DND-41 (cell line): ENCODE measurements at regions not wholly inside any gene's neighbourhood (a gene's known extent, or its start where the extent isn't known, plus 50 kb on each side); places are given as distances from the start of the nearest gene placed in this dataset.

Experiments used
- CTCF ChIP-seq: IDR thresholded peaks from 2 replicates; pipeline ENCODE4 v1.5.1; 2012; ENCODE audit warnings: borderline replicate concordance, low read length, moderate library complexity, mild to moderate bottlenecking; ENCODE audit not compliant: poor library complexity, severe bottlenecking; ENCODE audit errors: extremely low read depth
- EZH2 ChIP-seq: IDR thresholded peaks from 3 replicates; pipeline ENCODE4 v1.6.1; 2012; ENCODE audit warnings: borderline replicate concordance, low read depth, mild to moderate bottlenecking, moderate library complexity, low read length, inconsistent platforms; ENCODE audit not compliant: severe bottlenecking

DNA sequence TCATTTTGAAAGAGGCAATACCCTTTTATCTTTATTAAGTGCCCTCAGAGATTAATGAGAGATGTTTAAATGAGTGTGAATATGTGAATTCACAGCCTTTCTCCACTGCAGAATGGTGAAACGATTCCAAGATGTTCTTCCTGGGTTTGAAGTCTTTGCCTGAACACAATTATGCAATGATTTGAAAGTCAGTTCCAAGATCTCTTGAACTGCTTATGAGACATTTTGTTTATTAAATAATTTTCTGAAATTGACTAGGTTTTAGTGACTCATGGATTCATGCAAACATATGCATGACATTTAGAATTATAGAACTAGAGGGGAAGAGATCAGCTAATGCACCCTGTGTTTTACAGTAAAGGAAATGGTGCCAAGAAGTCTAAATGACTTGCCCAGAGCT is 118.1 kb upstream of the SLC38A2 start:
- TF ChIP-seq EZH2 (no peak), CTCF (no peak)
